ENCODE measurements at regions not wholly inside any gene's neighbourhood (a gene's known extent, or its start where the extent isn't known, plus 50 kb on each side); places are given as distances from the start of the nearest gene placed in this dataset.

DNA sequence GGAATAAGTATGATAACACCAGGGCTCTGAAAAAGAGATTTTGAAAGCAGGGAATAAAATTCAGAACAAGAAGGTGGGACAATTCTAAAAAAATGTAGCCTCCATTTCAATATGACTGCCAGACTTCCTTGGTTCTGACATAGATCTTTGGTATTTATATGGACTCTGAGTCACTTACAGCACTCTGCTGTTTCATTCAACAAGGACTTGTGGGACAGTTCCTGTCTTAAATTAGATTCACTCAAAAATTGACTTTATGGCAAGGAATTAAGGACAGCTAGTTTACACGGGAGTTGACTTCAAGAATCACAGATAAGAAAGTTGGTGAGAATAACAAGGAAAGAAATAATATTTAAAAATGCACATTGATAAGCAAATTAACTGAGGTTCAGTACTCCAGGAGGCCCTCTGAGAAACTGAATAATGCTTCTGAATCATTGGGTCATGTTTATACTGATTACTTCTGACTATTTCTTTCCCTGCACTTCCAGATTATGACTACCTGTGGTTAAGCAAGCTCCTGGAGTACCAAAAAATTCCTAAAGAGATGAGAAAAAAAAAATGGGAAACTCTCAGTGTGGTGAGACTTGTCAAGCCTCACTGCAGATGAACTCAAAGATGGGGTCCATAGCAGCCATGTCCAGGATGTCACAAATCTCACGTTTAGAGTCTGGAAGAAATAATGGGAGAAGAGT is 828.3 kb upstream of the PIK3C3 start:
- TF ChIP-seq, protein P1, sequence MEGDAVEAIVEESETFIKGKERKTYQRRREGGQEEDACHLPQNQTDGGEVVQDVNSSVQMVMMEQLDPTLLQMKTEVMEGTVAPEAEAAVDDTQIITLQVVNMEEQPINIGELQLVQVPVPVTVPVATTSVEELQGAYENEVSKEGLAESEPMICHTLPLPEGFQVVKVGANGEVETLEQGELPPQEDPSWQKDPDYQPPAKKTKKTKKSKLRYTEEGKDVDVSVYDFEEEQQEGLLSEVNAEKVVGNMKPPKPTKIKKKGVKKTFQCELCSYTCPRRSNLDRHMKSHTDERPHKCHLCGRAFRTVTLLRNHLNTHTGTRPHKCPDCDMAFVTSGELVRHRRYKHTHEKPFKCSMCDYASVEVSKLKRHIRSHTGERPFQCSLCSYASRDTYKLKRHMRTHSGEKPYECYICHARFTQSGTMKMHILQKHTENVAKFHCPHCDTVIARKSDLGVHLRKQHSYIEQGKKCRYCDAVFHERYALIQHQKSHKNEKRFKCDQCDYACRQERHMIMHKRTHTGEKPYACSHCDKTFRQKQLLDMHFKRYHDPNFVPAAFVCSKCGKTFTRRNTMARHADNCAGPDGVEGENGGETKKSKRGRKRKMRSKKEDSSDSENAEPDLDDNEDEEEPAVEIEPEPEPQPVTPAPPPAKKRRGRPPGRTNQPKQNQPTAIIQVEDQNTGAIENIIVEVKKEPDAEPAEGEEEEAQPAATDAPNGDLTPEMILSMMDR (IDR thresholded peaks at IDR 0.05) = no peak
- no peak for TF ChIP-seq POLR2A (IDR thresholded peaks at IDR 0.05)

All from testis (tissue), 2 donors.